ENCODE measurements at regions not wholly inside any gene's neighbourhood (a gene's known extent, or its start where the extent isn't known, plus 50 kb on each side); places are given as distances from the start of the nearest gene placed in this dataset.

GRCh38 chr2:83923531-83923930 lies 535.5 kb downstream of the SUCLG1 start:
- TF ChIP-seq CSDE1 (IDR thresholded peaks at IDR 0.05), result no peak
- TF ChIP-seq USF2 (CRISPR knock-in tag; IDR thresholded peaks at IDR 0.05), result no peak
- TF ChIP-seq CTCF (IDR thresholded peaks at IDR 0.05 in 2 of 3, conservative IDR thresholded peaks at IDR 0.05 in 1 of 3; ENCODE audit: insufficient read depth in 2 of 3, low read depth in 1 of 3, low read length in 3 of 3), result no peak
